ENCODE measurements at regions not wholly inside any gene's neighbourhood (a gene's known extent, or its start where the extent isn't known, plus 50 kb on each side); places are given as distances from the start of the nearest gene placed in this dataset.

DNA sequence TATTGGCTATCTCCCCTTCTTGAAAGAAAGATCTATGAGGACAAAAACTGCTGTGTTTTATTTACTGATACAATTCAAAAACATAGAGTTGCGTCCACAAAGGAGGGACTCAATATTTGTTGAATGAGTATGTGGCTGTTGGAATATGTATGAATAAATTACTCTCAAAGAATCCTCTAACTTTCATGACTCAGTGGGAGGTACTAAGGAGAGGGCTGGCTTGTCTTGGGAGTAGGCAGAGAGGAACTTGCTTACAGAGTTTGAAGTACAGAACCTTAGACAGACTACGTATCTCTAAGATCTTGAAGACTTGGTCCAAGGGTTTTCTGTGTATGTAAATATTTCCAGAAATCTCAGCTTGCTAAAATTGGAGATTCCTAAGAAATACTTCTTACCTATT lies 504.0 kb upstream of the PTCHD4 start:
- no peaks in the 10 kb centered on the region for H3K9me3 ChIP-seq (replicated peaks; ENCODE audit: control insufficient read depth, insufficient read depth, low read length)
- H3K9ac ChIP-seq (ENCODE audit: control insufficient read depth, insufficient read depth, low read length): no peak overlapping the region
- no peaks in the 10 kb centered on the region for H3K27me3 ChIP-seq (replicated peaks in 1 of 2; ENCODE audit: control insufficient read depth in 2 of 2, insufficient read depth in 2 of 2, low read length in 1 of 2)
- H3K79me2 ChIP-seq (ENCODE audit: control insufficient read depth, insufficient read depth, low read length): no peaks in the 10 kb centered on the region
- H2AFZ ChIP-seq (ENCODE audit: control insufficient read depth, low read depth, low read length): no peak overlapping the region
- no TSS peak for BruUV-seq (replicated peaks)
- in situ Hi-C loops (cut with MboI): no loop called here
- FAIRE-seq (no peak), DNase-seq (ENCODE audit: low read depth, low spot score) (no peak), ATAC-seq (no peak)
- intact Hi-C loops (cut with micrococcal nuclease; ENCODE audit: unreplicated experiment): no loop called here
- ChIA-PET RAD21 (ENCODE audit: unreplicated experiment) (no interaction called here), POLR2A (no interaction called here), CTCF (no interaction called here), SMC1A (ENCODE audit: uncharacterized antibody, unreplicated experiment) (no interaction called here)
- 0% methylated on average over 2 of the region's 2 CpGs for WGBS (ENCODE audit: insufficient coverage, insufficient replicate concordance, low lambda C conversion rate, missing lambda C conversion rate)
- H4K20me1 ChIP-seq (ENCODE audit: control insufficient read depth, insufficient read depth): no peaks in the 10 kb centered on the region
- no peak overlapping the region for H3K4me2 ChIP-seq (ENCODE audit: control insufficient read depth, insufficient read depth)
- H3K27ac ChIP-seq (ENCODE audit: control insufficient read depth, insufficient read depth): no peak overlapping the region
- no peaks in the 10 kb centered on the region for H3K36me3 ChIP-seq (ENCODE audit: control insufficient read depth in 2 of 2, insufficient read depth in 2 of 2, low read length in 1 of 2)
- TF ChIP-seq FOXK2 (IDR thresholded peaks at IDR 0.05): no peak
- no peak for TF ChIP-seq SP1 (IDR thresholded peaks at IDR 0.05; ENCODE audit: low read depth, low read length)
- TF ChIP-seq, protein P1, sequence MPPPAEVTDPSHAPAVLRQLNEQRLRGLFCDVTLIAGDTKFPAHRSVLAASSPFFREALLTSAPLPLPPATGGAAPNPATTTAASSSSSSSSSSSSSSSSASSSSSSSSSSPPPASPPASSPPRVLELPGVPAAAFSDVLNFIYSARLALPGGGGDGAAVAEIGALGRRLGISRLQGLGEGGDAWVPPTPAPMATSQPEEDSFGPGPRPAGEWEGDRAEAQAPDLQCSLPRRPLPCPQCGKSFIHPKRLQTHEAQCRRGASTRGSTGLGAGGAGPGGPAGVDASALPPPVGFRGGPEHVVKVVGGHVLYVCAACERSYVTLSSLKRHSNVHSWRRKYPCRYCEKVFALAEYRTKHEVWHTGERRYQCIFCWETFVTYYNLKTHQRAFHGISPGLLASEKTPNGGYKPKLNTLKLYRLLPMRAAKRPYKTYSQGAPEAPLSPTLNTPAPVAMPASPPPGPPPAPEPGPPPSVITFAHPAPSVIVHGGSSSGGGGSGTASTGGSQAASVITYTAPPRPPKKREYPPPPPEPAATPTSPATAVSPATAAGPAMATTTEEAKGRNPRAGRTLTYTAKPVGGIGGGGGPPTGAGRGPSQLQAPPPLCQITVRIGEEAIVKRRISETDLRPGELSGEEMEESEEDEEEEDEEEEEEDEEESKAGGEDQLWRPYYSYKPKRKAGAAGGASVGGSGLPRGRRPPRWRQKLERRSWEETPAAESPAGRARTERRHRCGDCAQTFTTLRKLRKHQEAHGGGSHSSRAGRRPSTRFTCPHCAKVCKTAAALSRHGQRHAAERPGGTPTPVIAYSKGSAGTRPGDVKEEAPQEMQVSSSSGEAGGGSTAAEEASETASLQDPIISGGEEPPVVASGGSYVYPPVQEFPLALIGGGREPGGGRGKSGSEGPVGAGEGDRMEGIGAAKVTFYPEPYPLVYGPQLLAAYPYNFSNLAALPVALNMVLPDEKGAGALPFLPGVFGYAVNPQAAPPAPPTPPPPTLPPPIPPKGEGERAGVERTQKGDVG (CRISPR knock-in tag; IDR thresholded peaks at IDR 0.05): no peak
- no peak for TF ChIP-seq SUPT20H (IDR thresholded peaks at IDR 0.05; ENCODE audit: borderline replicate concordance, control insufficient read depth, low read depth, low read length)
- no peak for TF ChIP-seq NR2C2 (IDR thresholded peaks at IDR 0.05; ENCODE audit: borderline replicate concordance, control insufficient read depth, insufficient read length, low read depth)
- TF ChIP-seq, protein P2, sequence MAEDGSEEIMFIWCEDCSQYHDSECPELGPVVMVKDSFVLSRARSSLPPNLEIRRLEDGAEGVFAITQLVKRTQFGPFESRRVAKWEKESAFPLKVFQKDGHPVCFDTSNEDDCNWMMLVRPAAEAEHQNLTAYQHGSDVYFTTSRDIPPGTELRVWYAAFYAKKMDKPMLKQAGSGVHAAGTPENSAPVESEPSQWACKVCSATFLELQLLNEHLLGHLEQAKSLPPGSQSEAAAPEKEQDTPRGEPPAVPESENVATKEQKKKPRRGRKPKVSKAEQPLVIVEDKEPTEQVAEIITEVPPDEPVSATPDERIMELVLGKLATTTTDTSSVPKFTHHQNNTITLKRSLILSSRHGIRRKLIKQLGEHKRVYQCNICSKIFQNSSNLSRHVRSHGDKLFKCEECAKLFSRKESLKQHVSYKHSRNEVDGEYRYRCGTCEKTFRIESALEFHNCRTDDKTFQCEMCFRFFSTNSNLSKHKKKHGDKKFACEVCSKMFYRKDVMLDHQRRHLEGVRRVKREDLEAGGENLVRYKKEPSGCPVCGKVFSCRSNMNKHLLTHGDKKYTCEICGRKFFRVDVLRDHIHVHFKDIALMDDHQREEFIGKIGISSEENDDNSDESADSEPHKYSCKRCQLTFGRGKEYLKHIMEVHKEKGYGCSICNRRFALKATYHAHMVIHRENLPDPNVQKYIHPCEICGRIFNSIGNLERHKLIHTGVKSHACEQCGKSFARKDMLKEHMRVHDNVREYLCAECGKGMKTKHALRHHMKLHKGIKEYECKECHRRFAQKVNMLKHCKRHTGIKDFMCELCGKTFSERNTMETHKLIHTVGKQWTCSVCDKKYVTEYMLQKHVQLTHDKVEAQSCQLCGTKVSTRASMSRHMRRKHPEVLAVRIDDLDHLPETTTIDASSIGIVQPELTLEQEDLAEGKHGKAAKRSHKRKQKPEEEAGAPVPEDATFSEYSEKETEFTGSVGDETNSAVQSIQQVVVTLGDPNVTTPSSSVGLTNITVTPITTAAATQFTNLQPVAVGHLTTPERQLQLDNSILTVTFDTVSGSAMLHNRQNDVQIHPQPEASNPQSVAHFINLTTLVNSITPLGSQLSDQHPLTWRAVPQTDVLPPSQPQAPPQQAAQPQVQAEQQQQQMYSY (CRISPR knock-in tag; IDR thresholded peaks at IDR 0.05): no peak
- no peak for TF ChIP-seq STAT3 (IDR thresholded peaks at IDR 0.05; ENCODE audit: low read depth, low read length)
- no peak for TF ChIP-seq PKNOX1 (IDR thresholded peaks at IDR 0.05)
- no peak for TF ChIP-seq TAF1 (IDR thresholded peaks at IDR 0.05; ENCODE audit: borderline replicate concordance, low read depth, low read length)
- no peak for TF ChIP-seq PAX5 (IDR thresholded peaks at IDR 0.05; ENCODE audit: borderline replicate concordance, low read depth, low read length)
- TF ChIP-seq PAX8 (IDR thresholded peaks at IDR 0.05): no peak
- TF ChIP-seq BCL11A (IDR thresholded peaks at IDR 0.05; ENCODE audit: low read depth, low read length): no peak
- no peak for TF ChIP-seq ZZZ3 (IDR thresholded peaks at IDR 0.05; ENCODE audit: control insufficient read depth, insufficient read length, low read depth)
- TF ChIP-seq BMI1 (IDR thresholded peaks at IDR 0.05; ENCODE audit: borderline replicate concordance): no peak
- no peak for TF ChIP-seq WRNIP1 (IDR thresholded peaks at IDR 0.05; ENCODE audit: borderline replicate concordance, low read depth, low read length)
- TF ChIP-seq MLLT1 (IDR thresholded peaks at IDR 0.05): no peak
- no peak for TF ChIP-seq TBL1XR1 (IDR thresholded peaks at IDR 0.05; ENCODE audit: low read depth, low read length)
- no peak overlapping the region for H3K4me3 ChIP-seq
- no peaks in the 10 kb centered on the region for H3K4me1 ChIP-seq (ENCODE audit: control insufficient read depth, insufficient read depth, low read length)

Measured in GM12878 (cell line).